Coronary artery (tissue), 2 donors: ENCODE measurements at regions not wholly inside any gene's neighbourhood (a gene's known extent, or its start where the extent isn't known, plus 50 kb on each side); places are given as distances from the start of the nearest gene placed in this dataset.

Experiments used
- DNase-seq: peaks from one replicate; pipeline ENCODE4 v3.0.0-alpha.2; 2017; ENCODE audit warnings: low spot score
- H3K27ac ChIP-seq, 2 donors: fragments of 200-600 bp; sonication (generic); one replicate each; pipeline ENCODE4 v1.5.1; 2016 to 2019
- H3K4me3 ChIP-seq: fragments of 200-600 bp; sonication (generic); 2 replicates; pipeline ENCODE4 v1.5.1; 2016; ENCODE audit warnings: mild to moderate bottlenecking, moderate library complexity
- CTCF ChIP-seq: fragments of 200-600 bp; sonication (generic); IDR thresholded peaks from one replicate; pipeline ENCODE4 v1.5.1; 2019; ENCODE audit warnings: antibody characterized with exemption

DNA sequence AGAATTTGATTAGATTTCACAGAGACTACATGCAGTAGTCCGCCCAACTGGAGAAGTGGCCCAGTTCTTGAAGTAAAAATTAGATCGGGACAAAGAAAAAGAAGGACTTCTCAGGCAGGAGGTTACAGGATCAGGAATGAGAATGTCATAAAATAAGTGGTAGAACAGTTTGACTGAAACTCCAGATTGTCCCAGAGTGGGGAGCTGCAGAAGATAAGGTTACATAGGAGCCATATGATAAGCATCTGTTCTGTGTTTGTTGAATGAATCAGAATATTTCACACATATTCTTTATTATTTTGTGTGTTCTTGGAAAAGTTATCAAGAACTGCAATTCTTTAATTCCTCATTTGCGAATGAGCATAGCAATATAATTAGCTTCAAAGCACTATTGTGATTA is 210.6 kb downstream of the AASDHPPT start:
- Histone ChIP-seq H3K27ac (no peak overlapping the region), H3K4me3 (no peak overlapping the region)
- no peak for TF ChIP-seq CTCF
- no peak for DNase-seq

GRCh38 chr11:106288822-106289387 is 211.4 kb downstream of the AASDHPPT start:
- TF ChIP-seq CTCF, result no peak
- no peak overlapping the region for H3K4me3 ChIP-seq

DNA sequence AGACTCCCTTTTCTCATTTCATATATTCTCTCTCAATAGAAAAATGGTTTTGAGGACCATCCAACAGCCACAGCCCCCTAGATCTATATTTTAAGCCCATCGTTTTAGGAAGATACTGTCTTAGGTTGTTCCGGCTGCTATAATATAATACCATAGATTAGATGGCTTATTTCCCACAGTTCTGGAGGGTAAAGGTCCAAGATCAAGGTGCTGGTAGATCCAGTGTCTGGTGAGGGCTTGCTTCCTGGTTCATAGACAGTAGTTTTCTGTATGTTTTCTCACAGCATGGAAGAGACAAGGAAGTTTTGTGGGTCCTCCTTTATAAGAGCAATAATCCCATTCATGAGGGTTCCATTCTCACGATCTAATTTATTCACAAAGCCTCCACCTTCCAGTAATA is 215.1 kb downstream of the AASDHPPT start:
- H3K4me3 ChIP-seq, result no peak overlapping the region
- no peak for DNase-seq
- no peak overlapping the region for H3K27ac ChIP-seq
- TF ChIP-seq CTCF, result no peak

More at GRCh38 chr11:106288822-106289387, 211.4 kb downstream of the AASDHPPT start:
- H3K27ac ChIP-seq, result no peak overlapping the region
- no peak for DNase-seq

GRCh38 chr11:106295974-106296373 is 218.5 kb downstream of the AASDHPPT start:
- TF ChIP-seq CTCF, result no peak
- H3K27ac ChIP-seq, result no peak overlapping the region
- no peak overlapping the region for H3K4me3 ChIP-seq
- DNase-seq, result no peak

DNA sequence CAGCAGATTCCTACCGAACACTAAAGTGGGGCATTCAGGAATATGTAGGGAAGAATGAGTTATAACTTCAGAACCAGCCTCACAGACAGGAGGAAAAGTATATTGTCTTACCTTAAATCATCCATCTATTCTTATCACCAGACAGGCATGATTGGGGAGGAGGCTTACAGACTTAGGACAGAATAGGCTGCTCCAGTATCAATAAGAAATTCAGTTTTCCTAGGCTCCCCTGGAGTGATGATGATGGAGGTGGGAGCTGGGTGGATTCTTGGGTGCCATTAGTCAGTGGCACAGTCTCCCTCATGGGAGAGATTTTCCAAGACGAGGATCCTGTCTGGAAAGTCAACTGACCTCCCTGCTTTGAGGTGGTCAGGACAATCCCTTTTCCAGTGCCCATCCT is 225.0 kb downstream of the AASDHPPT start:
- no peak for TF ChIP-seq CTCF
- Histone ChIP-seq H3K27ac (no peak overlapping the region), H3K4me3 (no peak overlapping the region)
- DNase-seq, result no peak

DNA sequence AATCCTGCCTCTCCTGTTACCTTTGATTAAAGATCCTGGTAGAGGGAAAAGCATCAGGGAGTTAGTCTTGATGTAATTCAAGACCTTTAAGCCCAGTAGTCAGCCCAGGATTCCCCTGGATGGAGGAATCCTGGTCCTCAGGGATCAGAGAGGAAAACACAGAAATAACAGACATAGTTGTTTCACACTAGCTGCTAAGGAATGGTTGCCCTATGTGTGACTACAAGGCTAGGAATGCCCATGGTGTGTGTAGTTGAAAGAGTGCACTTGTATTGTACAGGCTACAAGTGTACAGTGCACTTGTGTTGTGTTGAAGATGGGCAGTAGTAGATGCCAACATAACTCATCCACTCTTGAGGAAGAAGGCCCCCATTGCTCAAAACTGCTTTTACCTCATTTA is 226.8 kb downstream of the AASDHPPT start:
- TF ChIP-seq CTCF, result no peak
- no peak overlapping the region for H3K4me3 ChIP-seq

DNA sequence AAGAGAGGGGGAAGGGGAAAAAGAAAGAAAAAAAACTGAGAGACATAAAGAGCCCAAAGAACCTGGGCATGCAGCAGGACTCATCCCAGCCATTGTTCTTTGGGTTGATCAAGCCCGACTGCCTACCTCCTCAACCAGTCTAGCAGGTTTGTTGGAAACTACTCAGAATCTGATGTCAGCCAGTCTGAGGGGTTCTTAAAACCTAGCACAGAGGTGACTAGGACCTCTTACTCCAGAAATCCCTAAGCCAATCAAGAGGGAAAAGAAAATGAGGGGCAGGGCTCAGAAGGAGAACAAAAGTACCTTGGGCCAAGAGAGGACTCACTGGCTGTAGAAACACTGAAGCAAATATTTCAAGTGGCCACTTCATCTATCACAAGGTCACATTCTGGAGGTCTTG is 228.0 kb downstream of the AASDHPPT start:
- TF ChIP-seq CTCF, result no peak
- no peak overlapping the region for H3K27ac ChIP-seq
- H3K4me3 ChIP-seq, result no peak overlapping the region
- no peak for DNase-seq

More for the DNA sequence above, 226.8 kb downstream of the AASDHPPT start:
- H3K27ac ChIP-seq, result no peak overlapping the region
- no peak for DNase-seq
